Activated naive CD4-positive, alpha-beta T cell treated with Interleukin-2 at 50 U/mL for 16 hours (primary cell): ENCODE measurements at regions not wholly inside any gene's neighbourhood (a gene's known extent, or its start where the extent isn't known, plus 50 kb on each side); places are given as distances from the start of the nearest gene placed in this dataset.

Experiments used
- DNase-seq: peaks from one replicate; pipeline ENCODE4 v3.0.0-alpha.2; 2020

- no peak for DNase-seq
Observed at GRCh38 chr3:177306252-177306651, 109.0 kb upstream of the TBL1XR1 start.

DNA sequence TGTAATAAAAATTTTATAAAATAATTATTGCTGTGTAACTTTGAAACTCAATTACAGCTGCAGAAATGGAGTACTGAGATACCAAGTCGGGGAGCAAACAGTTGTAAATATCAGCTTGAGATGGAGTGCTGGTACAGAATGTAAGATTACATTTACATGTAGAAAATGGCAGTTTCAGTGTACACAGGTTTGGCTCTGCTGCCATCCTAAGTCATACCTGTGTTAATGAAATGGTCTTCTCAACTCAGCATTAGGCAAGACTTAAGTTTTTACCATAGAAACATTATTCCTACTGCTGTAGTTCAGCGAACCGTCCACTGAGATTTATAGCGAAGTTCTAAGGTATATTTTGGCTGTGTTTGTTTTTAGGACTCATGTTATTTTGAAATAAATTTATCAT, 110.1 kb upstream of the TBL1XR1 start:
- no peak for DNase-seq

GRCh38 chr3:177307826-177308225, 110.5 kb upstream of the TBL1XR1 start:
- no peak for DNase-seq

DNA sequence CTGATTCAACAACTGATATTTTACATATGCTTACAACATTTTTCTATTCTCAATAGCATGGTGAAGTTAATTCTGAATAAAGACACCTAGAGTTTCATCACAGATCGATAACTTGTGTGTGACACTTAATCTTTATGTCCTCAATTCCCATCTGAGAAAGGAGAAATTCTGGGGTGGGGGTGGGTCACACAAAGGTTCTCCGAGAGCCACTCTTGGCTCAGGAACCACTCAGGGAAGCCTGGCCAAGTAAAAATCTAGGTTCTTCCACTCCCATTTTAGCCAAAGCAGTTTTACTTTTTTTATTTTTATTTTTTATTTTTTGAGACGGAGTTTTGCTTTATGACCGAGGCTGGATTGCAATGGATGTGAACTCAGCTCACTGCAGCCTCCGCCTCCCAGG, 111.0 kb upstream of the TBL1XR1 start:
- DNase-seq, result no peak

GRCh38 chr3:177308911-177309310, 111.6 kb upstream of the TBL1XR1 start:
- no peak for DNase-seq

GRCh38 chr3:177312491-177312890, 115.2 kb upstream of the TBL1XR1 start:
- peak; percentile 8 for DNase-seq

GRCh38 chr3:177314897-177315296, 117.6 kb upstream of the TBL1XR1 start:
- no peak for DNase-seq

- DNase-seq, result no peak
Observed at GRCh38 chr3:177317247-177317646, 120.0 kb upstream of the TBL1XR1 start.

DNA sequence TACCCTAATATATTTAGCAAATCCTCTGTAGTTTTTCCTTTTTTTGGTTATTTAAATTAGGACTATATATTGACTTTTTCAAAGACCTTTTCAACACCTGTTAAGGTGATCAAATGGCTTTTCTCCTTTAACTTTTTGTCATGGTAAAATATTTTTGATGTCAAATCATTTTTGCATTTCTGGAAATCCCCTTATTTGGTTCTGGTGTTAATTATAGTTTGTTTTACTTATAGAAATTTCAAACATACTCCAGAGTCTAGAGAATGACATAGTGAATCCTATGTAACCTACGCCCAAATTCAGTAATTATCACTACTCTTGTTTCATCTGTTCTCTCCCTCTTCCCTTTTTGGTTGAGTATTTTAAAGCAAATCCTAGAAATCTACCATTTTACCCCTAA, 121.3 kb upstream of the TBL1XR1 start:
- DNase-seq, result no peak

DNA sequence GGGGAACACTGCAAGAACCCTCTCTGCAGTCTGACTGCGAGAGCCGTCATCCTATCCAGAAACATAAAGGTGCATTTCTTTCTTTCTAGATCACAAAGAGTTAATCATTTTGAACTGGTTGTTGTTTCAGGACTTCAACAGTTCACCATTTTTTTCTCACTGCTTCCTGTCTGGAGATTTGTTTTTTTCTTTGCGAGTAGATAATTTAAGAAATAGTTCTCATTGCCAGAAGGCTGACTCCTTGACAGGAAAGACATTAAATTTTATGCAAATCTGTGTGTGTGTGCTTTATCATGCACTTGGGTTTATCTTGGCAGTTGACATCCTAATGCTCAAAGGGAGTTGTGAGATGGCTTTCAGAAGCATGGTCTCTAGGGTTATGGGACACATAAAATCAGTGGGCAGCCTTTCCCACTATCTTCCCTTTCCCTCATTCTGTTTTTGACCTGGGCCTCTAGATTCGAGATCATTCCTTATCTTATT, 123.5 kb upstream of the TBL1XR1 start:
- no peak for DNase-seq

DNA sequence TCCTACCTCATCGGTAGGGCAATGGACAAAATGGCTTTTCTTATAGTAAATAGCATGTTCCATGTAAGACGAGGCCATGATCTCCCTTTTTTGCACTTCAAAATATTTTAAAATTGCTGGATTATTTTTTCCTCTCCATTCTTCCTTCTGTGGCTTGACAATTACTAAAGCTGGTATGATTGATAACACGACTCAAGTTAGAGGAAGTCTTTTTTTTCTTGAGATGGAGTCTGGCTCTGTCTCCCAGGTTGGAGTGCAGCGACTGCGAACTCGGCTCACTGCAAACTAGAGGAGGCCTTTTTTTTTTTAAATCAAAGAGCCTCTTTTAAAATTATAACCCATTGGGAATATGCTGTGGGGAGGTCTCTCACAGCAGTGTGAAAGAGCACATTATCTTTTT, 124.5 kb upstream of the TBL1XR1 start:
- no peak for DNase-seq

DNA sequence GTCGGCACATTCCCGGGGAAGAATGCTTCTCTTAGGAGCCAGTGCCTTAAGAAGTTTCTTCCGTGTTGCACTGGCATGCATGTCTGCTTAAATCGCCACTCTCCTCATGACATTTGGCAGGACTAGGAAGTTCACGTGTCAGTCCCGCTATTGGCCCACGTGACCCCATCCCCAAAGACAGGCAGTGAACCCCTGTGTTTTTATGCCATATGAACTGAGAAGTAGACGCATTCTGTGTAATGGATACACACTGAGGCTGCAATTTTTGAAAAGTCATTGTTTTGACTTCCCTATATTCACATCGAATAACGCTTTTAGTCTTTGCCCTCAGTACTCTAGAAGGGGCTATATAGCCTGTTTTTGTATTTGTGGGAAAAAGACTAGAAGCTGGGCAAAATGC, 125.6 kb upstream of the TBL1XR1 start:
- DNase-seq, result no peak

- no peak for DNase-seq
Observed at GRCh38 chr3:177329854-177330253, 132.6 kb upstream of the TBL1XR1 start.

GRCh38 chr3:177330779-177331178, 133.5 kb upstream of the TBL1XR1 start:
- DNase-seq, result no peak

DNA sequence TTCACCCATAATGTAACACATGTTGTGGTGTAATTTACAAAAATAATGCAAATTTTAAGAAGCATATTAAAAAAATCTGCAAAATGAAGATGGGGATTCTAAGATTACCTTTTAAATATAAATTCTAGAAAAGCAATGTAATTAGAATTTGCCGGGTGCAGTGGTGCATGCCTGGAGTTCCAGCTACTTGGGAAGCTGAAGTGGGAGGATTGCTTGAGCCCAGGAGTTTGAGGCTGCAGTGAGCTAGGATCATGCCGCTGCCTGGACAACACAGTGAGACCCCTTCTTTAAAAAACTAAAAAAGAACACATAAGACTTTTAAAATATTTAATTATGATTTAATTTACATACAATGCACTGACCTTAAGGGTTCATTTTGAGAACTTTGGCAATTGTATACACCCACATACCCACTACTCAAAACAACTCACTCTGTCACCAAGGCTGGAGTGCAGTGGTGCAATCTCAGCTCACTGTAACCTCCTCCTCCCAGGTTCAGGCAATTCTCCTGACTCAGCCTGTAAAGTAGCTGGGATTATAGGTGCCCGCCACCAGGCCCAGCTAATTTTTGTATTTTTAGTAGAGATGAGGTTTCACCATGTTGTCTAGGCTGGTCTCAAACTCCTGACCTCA, 134.0 kb upstream of the TBL1XR1 start:
- no peak for DNase-seq

DNA sequence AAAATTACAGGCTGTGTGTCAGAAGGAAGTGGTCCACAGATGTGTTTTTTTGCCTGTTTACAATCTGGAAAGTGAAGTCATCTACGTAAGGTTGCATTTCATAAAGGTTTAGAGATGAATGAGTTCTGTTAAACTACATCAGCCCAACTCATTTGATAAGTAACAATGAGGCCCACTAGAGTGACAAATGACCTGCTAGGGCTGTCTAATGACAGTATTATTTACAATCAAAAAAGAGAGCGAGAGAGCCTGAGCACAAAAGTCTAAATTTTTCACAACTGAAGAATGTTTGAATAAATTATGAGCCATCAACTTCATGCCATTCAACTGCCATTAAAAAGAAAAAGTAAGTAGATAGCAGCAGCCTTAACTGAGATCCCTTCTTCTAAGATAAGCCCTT, 135.7 kb upstream of the TBL1XR1 start:
- DNase-seq, result no peak

- no peak for DNase-seq
Observed at GRCh38 chr3:177333533-177334520, 136.5 kb upstream of the TBL1XR1 start.

DNA sequence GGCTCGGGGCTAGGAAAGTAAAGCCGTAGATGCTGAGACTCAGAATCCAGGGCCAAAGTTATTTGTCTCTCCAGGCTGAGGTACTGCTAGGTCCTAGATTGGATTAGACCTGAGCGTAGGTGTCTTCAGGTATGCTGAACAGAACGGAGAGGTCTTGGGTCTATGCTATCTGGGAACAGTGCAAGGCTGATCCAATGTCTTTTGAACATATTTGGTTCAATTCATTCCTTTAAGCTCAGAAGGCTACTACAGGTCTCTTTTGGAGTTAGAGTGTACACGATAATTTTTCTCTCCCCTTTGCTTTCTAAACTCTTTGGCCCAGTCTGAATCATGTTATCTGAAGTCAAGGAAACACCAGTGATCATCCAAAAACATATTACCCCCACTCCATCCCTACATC, 137.5 kb upstream of the TBL1XR1 start:
- no peak for DNase-seq

GRCh38 chr3:177335728-177336127, 138.4 kb upstream of the TBL1XR1 start:
- DNase-seq, result no peak

DNA sequence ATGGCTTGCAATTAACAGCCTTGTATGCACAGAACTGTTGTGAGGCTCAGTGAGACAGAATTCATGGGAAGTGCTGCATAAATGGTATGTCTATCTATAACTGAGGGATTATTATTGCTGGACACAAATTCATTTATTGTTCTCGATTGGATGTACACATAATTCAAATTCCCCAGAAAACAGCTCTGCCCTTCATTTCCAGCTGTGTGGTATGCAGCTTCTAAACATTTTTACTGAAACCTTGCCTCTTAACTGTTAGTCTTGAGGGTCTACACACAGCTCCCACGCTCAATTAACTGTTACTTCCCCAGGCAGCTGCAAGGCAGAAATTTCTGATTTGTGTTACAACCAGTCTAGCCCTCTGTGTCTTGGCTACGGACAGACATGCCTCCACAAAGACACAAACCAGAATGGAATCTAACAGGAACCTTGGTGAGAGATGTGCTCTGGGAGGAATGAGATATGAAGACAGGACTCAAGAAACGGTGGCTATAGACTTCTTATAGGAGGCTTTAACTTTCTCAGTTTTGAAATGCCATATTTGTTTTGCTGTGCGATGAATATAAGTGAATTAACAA, 139.7 kb upstream of the TBL1XR1 start:
- DNase-seq, result no peak

GRCh38 chr3:177337541-177338331, 140.5 kb upstream of the TBL1XR1 start:
- peak; percentile 81 for DNase-seq

GRCh38 chr3:177338697-177339219, 141.5 kb upstream of the TBL1XR1 start:
- no peak for DNase-seq
